ENCODE measurements at regions not wholly inside any gene's neighbourhood (a gene's known extent, or its start where the extent isn't known, plus 50 kb on each side); places are given as distances from the start of the nearest gene placed in this dataset.

DNA sequence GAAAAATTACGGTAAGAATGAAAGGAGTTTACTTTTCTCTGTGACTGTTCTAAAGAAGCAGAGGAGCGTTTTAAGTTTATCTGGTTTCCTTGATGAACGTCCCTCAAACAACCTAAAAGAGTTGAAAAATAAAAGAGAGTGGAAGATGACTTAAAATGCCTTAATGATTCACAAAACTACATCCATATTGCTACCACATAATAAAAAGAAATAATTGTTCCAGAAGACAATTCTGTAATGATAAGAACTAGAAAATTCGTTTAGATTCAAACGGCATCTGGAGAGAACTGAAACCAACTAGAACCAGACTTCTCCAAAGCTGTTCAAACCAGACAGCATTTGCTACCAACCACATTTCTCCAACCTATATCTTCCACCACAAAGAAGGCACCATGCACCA lies 68.1 kb downstream of the TEKT4 start:
- DNase-seq (ENCODE audit: low read depth in 2 of 2) = no peak

DNA sequence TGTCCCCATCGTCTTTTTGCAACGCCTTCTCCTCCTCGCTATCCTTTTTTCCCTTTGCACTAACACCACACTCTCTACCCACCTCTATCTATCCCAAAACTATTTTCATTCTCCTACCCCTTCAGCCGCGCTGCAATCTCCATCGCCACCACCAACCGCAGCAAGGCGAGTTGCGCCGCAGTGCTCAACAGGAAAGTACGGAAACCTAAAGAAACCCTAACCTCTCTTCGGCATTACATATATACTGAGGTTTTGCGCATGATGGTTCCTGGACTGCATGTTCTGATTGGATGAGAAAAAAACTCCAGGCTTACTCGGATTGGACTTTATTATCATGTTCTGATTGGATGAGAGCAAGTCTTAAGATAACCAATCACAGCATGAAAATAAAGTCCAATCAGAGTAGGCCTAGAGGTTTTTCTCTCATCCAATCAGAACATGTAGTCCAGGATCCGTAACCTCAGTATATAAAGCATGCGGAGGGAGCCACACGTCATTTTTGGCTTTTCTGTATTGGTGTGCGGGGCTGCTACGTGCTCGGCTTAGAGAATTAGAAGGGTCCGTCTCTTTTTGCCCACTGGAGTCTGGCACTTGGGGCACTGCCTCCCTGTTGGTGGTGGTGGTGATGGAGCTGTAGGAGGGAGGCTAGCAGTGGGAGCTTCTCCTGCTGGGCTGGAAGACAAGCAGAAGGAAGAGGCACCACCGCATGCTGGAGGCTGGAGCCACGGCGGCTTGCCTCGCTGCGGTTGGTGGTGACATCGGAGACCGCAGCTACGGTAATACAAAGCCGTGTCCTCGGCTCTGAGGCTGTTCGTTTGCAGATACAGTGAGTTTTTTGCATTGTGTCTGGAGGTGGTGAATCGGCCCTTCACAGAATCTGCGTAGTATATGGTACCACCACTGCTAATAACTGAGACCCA lies 76.1 kb downstream of the TEKT4 start:
- DNase-seq (ENCODE audit: low read depth in 2 of 2) = no peak

DNA sequence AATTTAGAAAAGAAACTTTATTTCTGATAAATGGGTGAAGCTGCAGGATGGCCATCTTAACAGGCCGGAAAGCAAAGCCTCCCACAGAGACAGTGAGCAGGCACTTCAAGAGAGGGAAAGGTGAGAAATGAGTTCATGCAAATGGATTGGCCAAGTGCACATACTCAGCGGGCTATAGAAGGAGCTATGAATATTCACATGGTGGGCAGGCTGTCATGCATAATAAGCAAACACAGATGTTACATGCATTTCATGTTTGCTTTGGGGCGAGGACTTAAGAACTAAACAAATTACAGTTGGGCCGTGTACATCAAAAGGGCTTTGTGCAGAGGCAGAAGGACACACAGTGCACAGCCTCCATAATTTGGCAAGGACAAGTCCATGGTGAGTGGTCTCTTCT lies 69.8 kb upstream of the MAL start:
- no peak for DNase-seq (ENCODE audit: low read depth in 2 of 2)

DNA sequence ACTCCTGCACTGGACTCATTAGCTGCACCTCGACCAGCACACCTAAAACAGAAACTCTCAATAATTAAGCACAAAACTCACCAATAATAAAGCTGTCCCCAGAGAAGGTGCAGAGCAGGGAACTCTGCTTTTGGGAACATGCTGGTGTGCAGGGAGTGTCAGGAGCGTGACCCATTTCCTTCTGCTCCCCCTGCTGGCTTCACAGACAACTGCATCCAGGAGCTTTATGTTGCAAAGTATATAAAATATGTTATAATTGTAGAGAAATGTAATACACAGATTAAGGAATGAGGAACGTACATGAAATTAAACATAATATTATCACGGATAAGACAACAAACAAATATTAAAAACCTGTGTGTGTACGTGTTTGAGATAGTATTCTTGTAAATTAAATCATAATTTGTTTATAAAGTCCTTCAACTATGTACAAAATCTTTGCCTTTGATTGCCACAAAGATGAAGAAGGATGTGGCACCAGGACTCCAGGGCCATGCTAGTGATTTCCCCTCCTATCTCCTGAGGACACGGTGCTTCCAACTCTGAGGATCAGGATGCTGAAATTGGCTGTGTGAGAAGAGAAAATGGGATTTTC lies 68.6 kb upstream of the MAL start:
- peak; percentile 27 to 46 for DNase-seq (ENCODE audit: low read depth in 2 of 2)

GRCh38 chr2:94958245-94958644 lies 67.3 kb upstream of the MAL start:
- no peak for DNase-seq (ENCODE audit: low read depth in 2 of 2)

DNA sequence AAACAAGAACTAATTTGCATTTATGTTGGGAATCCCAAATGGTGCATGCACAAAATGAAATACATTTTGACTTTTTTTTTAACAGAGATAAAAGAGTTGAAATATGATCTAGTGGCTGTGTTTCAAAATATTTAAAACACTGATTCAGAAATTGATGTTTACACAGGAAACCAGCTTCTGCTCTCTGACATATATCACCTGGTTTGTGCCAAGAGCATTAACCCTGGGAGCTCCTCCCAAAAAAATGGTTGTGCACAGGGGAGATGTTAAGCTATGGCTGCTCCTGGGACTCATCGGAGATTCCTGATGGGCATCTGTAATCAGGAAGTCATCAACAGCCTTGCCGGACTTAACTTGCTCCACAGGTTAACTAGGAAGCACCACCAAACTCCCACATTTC lies 65.2 kb upstream of the MAL start:
- no peak for DNase-seq (ENCODE audit: low read depth in 2 of 2)

- no peak for DNase-seq (ENCODE audit: low read depth in 2 of 2)
Observed at GRCh38 chr2:94960751-94961150, 64.8 kb upstream of the MAL start.

DNA sequence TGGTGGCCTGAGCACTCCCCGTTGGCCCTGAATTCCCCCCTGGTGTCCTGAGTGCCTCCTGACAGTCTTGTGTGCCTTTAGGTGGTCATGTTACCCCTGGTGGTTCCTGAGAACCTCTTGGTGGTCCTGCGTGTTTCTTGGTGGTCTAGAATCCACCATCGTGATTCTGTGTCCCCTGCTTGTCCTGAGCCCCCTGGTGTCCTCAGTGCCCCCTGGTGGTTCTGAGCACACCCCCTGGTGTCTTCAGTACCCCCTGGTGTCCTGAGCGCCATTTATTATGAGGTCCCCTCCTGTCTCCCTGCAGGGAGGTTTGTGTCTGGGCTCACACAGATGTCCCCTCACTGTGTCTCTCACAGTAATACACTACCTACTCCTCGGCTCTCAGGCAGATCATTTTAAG lies 61.3 kb upstream of the MAL start:
- no peak for DNase-seq (ENCODE audit: low read depth in 2 of 2)

DNA sequence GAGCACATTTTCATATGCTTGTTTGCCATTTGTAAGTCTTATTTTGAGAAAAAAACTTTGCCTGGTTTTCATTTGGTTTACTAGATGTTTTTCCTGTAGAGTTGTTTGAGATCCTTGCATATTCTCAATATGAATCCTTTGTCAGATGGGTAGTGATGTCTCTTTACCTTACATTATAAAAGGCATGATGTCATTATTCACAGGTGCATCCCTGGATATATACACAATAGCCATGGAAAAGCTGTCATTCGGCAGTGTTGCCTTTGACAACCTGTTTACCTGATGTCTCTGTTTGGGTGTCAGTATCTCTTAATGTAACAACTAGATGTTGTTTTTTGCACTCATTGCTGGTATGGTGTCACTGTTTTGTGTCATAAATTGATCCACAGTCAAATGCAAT lies 58.8 kb upstream of the MAL start:
- DNase-seq (ENCODE audit: low read depth in 2 of 2) = no peak

DNA sequence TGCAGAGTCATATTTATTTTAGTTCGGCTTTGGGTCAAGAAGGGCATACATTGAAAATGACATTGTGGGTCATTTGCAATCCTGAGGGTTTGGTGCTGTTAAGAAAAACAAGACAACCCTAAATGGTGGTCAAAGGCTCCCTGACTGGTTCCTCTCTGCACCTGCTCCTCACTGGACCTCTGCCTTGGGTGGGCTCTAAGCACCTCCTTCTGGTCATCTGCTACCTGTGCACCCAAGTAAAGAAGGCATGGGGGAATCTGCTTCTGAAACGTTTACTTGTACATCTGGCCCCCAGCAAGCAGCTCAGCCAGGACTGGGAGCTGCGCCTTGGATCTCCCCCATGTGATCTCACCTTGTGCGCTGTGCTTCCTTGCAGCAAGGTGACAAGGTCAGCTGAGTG lies 55.2 kb upstream of the MAL start:
- DNase-seq (ENCODE audit: low read depth in 2 of 2) = no peak
